ENCODE measurements at regions not wholly inside any gene's neighbourhood (a gene's known extent, or its start where the extent isn't known, plus 50 kb on each side); places are given as distances from the start of the nearest gene placed in this dataset.
"Not testable (repeated sequence)": the region's sequence is repeated elsewhere in the genome, so short reads cannot be mapped to it uniquely, and the experiment has no call there.

DNA sequence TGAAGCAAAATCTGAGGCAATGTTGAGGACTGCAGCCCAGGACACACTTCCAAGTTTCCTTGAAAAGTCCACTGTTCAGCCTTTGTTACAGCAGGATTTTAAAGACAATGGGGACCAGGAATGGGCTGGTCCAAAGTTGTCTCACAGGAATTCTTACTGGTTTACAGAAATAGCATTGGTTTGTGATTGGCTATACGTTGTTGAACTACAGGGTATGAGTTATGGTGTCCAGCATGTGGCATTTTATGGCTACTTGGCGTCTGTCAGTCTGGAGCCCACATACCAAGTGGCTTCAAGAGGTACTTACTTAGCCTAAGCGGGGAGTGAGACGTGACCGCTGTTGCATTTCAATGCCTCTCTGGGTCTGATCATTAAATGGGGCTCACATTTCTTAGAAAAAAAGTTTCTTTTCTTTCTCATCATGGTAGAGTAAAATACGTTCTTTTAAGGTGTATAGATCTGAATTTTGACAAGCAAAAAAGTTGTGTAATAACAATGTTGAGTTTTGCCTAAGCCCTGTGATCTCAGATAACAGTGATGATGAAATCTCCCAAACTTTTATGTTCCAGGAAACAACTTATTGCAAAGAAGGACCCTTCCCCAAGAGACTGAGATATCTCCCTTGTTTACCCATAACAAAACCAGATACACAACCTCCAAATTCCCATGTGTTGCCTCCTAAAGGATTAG lies 100.0 kb upstream of the TRIM24 start (continued):
- TF ChIP-seq POLR2AphosphoS5 (IDR thresholded peaks at IDR 0.05; ENCODE audit: low read depth, low read length), result no peak

DNA sequence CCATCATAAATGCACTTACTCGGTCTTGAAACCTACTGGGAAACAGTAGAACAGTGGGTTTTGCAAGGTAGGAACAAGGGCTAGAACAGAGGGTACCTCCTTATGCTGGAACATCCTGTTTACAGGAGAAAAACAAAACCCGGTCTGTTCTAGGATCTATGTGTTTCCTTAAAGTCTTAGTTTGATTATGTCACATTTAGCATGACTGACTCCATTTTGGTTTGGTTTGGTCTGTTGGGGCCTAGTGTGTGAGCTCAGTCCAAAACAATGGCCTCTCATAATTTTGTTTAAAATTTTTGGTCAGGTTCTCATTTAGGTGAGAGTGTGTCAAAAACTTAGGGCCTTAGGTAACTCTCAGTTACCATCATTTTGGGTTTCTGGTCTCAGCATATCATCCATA lies 96.3 kb upstream of the TRIM24 start:
- no peak overlapping the region for H2AFZ ChIP-seq (ENCODE audit: low read depth, low read length, poor library complexity, severe bottlenecking)
- POLR2A ChIA-PET, result no interaction called here
- RAD21 ChIA-PET (ENCODE audit: low non-redundant PET in 1 of 2, low total read pairs in 2 of 2, uncharacterized antibody in 2 of 2, unreplicated experiment in 2 of 2), result no interaction called here
- H3K27ac ChIP-seq (ENCODE audit: low read depth, low read length), result no peak overlapping the region
- H3K9ac ChIP-seq (ENCODE audit: low read length), result no peak overlapping the region
- no peak overlapping the region for H3K4me3 ChIP-seq (replicated peaks in 1 of 2; ENCODE audit: low read depth in 1 of 2, low read length in 2 of 2)
- no peaks in the 10 kb centered on the region for H3K9me2 ChIP-seq (ENCODE audit: insufficient read depth)
- no TSS peak for BruUV-seq (replicated peaks)
- TF ChIP-seq, protein P1, sequence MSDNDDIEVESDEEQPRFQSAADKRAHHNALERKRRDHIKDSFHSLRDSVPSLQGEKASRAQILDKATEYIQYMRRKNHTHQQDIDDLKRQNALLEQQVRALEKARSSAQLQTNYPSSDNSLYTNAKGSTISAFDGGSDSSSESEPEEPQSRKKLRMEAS (IDR thresholded peaks at IDR 0.05), result no peak
- H3K36me3 ChIP-seq (ENCODE audit: control insufficient read depth in 1 of 2, insufficient read depth in 2 of 2, low read length in 2 of 2), result no peaks in the 10 kb centered on the region
- no peaks in the 10 kb centered on the region for H3K27me3 ChIP-seq (ENCODE audit: insufficient read depth, low read length)
- intact Hi-C loops (cut with micrococcal nuclease), result no loop called here
- no peaks in the 10 kb centered on the region for H3K9me3 ChIP-seq (ENCODE audit: control insufficient read depth in 1 of 2, insufficient read depth in 1 of 2, low read depth in 1 of 2, low read length in 2 of 2)
- CTCF ChIA-PET, result no interaction called here
- ATAC-seq (no peak), DNase-seq (ENCODE audit: low read depth, low spot score) (no peak)
- H3K4me2 ChIP-seq (ENCODE audit: low read length), result no peak overlapping the region
- no peaks in the 10 kb centered on the region for H3K4me1 ChIP-seq (ENCODE audit: control insufficient read depth in 1 of 2, insufficient read depth in 2 of 2, low read length in 2 of 2)
- no peaks in the 10 kb centered on the region for H4K20me1 ChIP-seq (ENCODE audit: insufficient read depth)
- no peaks in the 10 kb centered on the region for H3K79me2 ChIP-seq (ENCODE audit: insufficient read depth, low read length)

DNA sequence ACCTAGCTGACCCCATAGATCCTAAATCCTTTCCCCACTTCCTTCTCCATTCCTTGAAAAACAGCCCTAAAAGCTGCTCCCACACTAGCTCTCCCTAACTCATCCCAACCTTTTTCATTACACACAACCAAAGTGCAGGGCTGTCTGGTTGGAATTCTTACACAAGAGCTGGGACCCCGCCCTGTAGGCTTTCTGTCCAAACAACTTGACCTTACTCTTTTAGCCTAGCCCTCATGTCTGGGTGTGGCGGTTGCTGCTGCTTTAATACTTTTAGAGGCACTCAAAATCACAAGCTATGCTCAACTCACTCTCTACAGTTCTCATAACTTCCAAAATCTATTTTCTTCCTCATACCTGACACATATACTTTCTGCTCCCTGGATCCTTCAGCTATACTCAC lies 93.9 kb upstream of the TRIM24 start:
- H3K4me1 ChIP-seq (ENCODE audit: control insufficient read depth in 1 of 2, insufficient read depth in 2 of 2, low read length in 2 of 2); H3K4me3 ChIP-seq (replicated peaks in 1 of 2; ENCODE audit: low read depth in 1 of 2, low read length in 2 of 2); H3K27ac ChIP-seq (ENCODE audit: low read depth, low read length); H2AFZ ChIP-seq (ENCODE audit: low read depth, low read length, poor library complexity, severe bottlenecking); intact Hi-C loops (cut with micrococcal nuclease); BruUV-seq (replicated peaks); H3K36me3 ChIP-seq (ENCODE audit: control insufficient read depth in 1 of 2, insufficient read depth in 2 of 2, low read length in 2 of 2); ATAC-seq; H4K20me1 ChIP-seq (ENCODE audit: insufficient read depth); H3K4me2 ChIP-seq (ENCODE audit: low read length); POLR2A ChIA-PET; H3K9me3 ChIP-seq (ENCODE audit: control insufficient read depth in 1 of 2, insufficient read depth in 1 of 2, low read depth in 1 of 2, low read length in 2 of 2); H3K9me2 ChIP-seq (ENCODE audit: insufficient read depth); RAD21 ChIA-PET (ENCODE audit: low non-redundant PET in 1 of 2, low total read pairs in 2 of 2, uncharacterized antibody in 2 of 2, unreplicated experiment in 2 of 2); DNase-seq (ENCODE audit: low read depth, low spot score); H3K27me3 ChIP-seq (ENCODE audit: insufficient read depth, low read length); H3K79me2 ChIP-seq (ENCODE audit: insufficient read depth, low read length); CTCF ChIA-PET; H3K9ac ChIP-seq (ENCODE audit: low read length): not testable (repeated sequence)

DNA sequence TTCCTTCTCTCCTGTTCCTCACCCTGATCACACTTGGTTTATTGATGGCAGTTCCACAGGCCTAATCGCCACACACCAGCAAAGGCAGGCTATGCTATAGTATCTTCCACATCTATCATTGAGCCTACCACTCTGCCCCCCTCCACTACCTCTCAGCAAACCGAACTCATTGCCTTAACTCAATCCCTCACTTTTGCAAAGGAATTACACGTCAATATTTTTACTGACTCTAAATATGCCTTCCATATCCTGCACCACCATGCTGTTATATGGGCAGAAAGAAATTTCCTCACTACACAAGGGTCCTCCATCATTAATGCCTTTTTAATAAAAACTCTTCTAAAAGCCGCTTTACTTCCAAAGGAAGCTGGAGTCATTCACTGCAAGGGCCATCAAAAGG lies 93.4 kb upstream of the TRIM24 start:
- H2AFZ ChIP-seq (ENCODE audit: low read depth, low read length, poor library complexity, severe bottlenecking); H3K4me1 ChIP-seq (ENCODE audit: control insufficient read depth in 1 of 2, insufficient read depth in 2 of 2, low read length in 2 of 2); H3K4me2 ChIP-seq (ENCODE audit: low read length); H3K9ac ChIP-seq (ENCODE audit: low read length); H3K27me3 ChIP-seq (ENCODE audit: insufficient read depth, low read length); RAD21 ChIA-PET (ENCODE audit: low non-redundant PET in 1 of 2, low total read pairs in 2 of 2, uncharacterized antibody in 2 of 2, unreplicated experiment in 2 of 2); H3K79me2 ChIP-seq (ENCODE audit: insufficient read depth, low read length); DNase-seq (ENCODE audit: low read depth, low spot score); ATAC-seq; H3K9me2 ChIP-seq (ENCODE audit: insufficient read depth); H3K27ac ChIP-seq (ENCODE audit: low read depth, low read length); CTCF ChIA-PET; BruUV-seq (replicated peaks); H3K9me3 ChIP-seq (ENCODE audit: control insufficient read depth in 1 of 2, insufficient read depth in 1 of 2, low read depth in 1 of 2, low read length in 2 of 2); H3K4me3 ChIP-seq (replicated peaks in 1 of 2; ENCODE audit: low read depth in 1 of 2, low read length in 2 of 2); intact Hi-C loops (cut with micrococcal nuclease); H4K20me1 ChIP-seq (ENCODE audit: insufficient read depth); H3K36me3 ChIP-seq (ENCODE audit: control insufficient read depth in 1 of 2, insufficient read depth in 2 of 2, low read length in 2 of 2); POLR2A ChIA-PET: not testable (repeated sequence)

All from HCT116 (cell line).